ENCODE measurements at regions not wholly inside any gene's neighbourhood (a gene's known extent, or its start where the extent isn't known, plus 50 kb on each side); places are given as distances from the start of the nearest gene placed in this dataset.
A peak's percentile ranks its signal among the peaks of the same experiment; 100 is the strongest.
"Not testable (repeated sequence)": the region's sequence is repeated elsewhere in the genome, so short reads cannot be mapped to it uniquely, and the experiment has no call there.

DNA sequence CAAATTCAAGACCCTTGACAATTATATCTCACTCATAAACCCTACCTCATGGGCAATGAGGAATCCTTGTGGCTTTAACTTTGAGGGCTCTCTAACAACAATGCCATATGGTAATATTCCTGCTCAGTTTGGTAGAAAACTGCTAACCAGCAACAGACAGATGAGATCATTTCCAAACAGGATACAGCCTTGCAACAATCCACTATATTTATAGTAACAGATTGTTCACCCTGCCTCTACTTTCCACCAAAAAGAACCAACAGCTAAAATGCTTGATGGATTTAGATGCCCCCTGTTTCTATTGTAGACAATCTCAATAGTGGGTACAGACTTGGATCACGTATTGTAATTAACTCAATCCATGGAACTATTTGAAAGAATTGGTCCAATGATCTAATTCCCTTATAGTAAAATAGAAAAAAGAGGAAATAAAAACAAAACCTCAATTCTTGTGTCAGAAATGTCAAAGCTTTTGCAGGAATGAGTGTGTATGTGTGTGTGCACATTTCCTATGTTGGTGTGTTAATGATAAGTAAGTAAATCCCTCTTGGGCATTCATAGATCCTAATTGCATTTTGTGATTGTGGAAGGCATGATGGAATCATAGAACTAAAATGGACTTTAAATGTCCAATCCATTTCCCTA lies 100.0 kb upstream of the EDEM3 start:
- peak; percentile 11 for DNase-seq (ENCODE audit: low read depth)

DNA sequence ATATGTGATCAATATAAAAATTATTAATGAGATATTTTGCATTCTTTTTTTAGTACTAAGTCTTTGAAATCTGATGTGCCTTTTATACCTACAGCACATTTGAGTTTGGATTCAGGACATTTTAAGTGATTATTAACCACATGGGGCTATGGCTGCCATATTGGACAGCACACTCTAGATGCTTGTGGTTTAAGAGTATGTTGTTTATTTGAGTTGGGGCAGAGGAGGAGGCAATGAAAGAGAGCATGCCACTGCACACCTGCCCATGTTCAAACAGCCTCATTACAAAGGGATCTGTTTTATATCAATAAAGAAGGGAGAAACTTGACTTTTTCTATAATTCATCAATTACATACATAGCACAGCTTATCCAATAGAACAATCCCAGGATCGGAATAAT lies 99.4 kb upstream of the EDEM3 start:
- DNase-seq (ENCODE audit: low read depth) = no peak

DNA sequence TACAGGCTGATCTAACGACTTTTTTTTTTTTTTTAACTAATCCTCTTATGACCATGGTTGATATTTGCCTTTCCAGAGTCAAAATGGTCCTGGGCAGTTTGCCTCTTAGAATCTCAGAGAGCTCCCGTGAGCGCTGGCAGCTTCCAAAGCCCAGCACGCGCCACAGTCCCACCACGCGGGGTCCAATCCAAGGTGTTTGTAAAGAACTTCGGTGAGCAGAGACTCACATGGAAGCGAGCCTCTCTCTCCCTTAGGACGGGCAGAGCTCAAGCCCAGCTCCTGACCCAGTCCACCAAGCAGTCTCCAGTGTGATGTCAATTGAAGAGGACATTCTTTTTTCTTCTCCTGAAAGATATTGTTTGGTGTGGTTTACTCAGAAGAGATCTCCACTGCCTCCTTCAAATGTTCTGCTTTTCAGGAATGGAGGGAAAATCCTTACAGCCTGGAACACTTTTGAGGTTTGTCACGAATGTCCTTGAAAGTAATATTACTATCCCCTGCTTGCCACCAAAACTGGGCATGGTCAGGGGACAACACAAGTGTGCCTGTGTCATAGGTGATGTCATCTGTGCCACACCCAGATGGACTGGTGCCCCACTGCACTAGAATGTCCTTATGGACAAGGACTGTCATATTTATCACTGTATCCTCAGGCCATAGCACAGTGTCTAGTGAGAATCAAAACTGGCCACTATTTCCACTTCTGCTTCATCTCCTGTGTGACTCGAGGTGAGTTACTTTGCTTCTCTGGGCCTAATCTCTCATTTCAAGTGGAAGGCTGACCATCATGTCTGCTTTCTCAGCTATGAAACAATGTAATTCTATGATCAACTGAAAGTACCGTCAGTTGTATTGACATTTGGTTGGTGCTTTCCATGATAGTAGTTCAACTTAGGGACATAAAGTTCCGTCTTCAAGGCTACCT lies 97.4 kb upstream of the EDEM3 start:
- no peak for DNase-seq (ENCODE audit: low read depth)

DNA sequence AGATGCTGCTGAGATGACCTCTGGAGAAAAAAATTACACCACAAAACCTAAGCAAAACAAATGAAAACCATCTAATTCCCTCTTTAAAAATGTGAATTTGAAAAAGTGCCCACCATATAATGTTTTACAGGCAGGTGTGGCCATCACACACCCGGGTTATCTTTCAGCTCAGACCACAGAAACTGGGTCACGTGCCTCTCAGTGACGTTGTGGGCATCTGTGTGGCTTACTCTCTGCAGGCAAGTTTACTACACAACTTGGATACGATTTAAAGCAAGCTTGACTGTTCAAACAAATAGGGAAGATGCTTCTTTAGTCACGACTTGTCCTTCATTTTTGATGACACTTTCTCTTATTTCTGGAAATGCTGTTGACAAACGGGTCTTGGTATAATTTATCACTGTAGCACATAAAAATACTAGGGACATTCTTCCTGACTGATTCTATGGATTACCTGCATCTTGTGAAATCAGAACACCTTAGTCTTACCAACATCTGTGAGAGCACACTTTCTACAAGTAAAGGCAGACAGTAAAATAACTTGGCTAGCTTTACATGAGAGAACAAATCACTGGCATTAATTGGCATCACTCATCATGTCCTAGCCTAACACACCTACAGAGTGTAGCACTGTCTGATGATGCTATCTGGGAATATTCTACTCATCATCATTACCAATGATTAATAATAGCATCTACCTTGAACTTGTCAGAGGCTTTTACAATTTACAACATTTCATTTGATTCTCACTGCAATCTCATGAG lies 89.3 kb upstream of the EDEM3 start:
- peak; percentile 29 for DNase-seq (ENCODE audit: low read depth)

DNA sequence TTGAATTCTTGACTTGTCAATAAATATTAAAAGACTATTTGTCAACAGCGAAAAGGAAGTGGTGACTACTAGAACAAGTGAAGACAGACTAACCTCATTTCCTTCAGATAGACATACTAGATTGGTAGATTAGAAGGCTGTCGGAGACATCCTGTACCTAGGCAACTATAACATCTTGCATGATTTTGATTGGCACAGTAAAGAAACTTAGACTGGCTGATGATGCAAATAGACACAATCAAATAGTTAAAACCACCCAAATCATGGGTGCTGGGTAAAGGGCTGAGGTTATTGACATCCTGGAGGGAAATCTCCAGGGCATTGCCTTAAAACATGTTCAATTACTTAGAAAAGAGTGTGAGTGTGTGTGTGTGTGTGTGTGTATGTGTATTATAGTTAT lies 85.9 kb upstream of the EDEM3 start:
- DNase-seq (ENCODE audit: low read depth) = no peak

DNA sequence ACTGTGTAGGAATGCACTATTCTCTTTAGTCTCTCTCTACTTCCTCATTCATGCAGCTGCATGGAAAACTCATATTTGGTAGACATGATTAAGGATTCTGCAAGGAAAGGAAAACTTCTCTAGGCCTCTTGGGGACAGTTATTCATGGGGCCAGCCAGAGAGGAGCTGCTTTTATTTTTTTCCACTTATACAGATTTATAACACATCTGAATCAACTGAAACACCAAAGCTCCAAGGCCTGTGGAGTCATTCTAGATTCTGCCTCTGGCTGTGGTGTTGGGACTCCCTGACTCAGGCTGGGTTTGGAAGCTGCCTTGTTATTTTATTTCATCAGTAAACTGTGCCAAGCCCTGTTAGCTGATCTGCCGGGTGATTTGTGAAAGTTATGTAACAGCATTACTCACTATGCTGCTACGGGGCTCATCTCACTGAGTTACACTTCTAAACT lies 83.9 kb upstream of the EDEM3 start:
- peak; percentile 91 for DNase-seq (ENCODE audit: low read depth)

DNA sequence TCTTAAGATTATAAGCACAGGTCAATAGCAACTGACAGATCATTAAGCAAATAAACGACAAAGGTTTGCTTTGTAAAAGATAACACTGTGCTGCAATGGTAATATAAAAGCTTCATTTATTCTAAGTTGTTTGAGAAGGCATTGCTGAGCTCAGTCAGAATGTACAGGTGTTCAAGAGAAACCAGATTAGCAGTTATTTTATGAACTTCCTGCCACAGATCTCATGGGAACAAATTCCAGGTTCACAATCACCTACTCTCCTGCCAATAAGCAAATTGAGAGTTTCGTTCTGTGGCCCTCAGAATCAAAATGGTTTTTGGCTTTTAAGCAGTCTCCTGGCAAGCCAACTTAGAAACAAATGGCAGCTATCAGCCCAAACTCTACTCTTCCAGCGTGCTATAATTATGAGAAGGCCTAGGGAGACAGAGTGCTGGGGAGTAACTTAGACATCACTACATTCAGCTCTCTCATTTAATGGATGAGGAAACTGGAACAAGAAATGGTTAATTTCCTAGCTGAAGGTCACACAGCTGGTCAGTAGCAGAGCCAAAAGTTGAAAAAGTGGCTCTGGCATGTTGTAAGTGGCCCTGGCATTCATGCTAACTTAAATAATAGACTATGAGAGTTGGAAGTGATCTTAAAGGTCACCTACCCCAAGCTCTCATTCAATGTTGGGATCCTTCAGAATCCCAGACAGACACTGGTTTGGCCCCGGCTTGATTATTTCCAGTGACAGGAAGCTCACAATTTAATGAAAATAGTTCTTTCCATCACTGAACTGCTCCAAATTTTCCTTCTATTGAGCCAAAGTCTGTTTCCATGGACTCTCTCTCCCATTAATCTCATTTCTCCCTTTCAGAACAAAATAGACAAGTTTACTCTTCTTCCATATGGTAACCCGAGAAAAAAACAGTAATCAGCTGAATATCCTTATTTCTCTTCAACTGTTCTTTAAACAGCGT lies 82.6 kb upstream of the EDEM3 start:
- DNase-seq (ENCODE audit: low read depth) = no peak

DNA sequence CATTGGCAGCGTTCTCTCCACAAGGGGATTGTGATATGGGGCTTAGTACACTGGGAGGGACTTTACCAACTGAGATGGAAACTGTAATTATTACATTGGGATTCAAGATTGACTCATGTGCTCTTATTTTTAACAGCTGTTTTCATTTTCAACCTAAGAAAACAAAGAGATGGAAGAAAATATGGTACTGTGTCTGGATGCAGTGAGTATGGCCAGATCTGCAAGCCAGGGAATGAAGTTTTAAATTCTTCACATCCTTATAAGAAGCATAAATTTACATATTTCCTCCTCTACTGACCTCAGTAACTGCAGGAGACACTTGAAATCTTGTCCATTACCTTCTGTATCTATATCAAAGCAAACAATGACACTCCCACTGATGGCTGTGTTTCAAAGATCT lies 81.5 kb upstream of the EDEM3 start:
- peak; percentile 19 for DNase-seq (ENCODE audit: low read depth)

DNA sequence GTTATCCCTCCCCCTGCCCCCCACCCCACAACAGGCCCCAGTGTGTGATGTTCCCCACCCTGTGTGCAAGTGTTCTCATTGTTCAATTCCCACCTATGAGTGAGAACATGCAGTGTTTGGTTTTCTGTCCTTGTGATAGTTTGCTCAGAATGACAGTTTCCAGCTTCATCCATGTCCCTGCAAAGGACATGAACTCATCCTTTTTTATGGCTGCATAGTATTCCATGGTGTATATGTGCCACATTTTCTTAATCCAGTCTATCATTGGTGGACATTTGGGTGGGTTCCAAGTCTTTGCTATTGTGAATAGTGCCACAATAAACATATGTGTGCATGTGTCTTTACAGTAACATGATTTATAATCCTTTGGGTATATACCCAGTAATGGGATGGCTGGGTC lies 79.3 kb upstream of the EDEM3 start:
- not testable (repeated sequence) for DNase-seq (ENCODE audit: low read depth)

DNA sequence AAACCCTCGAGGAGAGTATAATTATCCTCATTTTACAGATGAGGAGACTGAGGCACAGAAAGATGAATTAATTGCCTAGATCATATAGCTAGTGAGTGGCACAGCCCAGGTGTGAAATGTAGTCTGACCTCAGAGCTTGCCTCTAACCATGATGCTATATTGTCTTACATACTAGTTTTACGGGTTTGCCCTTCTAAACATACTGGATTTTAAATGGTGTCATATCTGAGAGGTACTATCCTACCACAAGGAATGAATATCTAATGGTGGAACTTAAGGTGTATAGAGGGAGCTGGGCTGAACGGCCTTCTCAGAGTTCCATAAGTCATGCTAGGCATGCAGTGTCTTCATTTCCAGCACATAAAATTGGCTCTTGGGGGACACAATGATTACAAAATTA lies 77.9 kb upstream of the EDEM3 start:
- DNase-seq (ENCODE audit: low read depth) = no peak

DNA sequence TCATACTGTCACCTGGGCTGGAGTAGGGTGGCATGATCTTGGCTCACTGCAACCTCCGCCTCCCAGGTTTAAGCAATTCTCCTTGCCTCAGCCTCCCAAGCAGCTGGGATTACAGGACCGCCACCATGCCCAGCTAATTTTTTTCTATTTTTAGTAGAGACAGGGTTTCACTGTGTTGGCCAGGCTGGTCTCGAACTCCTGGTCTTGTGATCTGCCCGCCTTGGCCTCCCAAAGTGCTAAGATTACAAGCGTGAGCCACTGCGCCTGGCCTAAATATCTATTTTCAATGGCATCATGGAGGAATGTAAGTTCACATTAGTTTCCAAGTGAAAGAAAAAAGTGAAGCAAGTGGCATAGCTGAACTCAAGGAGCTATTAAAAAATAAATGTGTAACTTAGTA lies 74.8 kb upstream of the EDEM3 start:
- not testable (repeated sequence) for DNase-seq (ENCODE audit: low read depth)

DNA sequence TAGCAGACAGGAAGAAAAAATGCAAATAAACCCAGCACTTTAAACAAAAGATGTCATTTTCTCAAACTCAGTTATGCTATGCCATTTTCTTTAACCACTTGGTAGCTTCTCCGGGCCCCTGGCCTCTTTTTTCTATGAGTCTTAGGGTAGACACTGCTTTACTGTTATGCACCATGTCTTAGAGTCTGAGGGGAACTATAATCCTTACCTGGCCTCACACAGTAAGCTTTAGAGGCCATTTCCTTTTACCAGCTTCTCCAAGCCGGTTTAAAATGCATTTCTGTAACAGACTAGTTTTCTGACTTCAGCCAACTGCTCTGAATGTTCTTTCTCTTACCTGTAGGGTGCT lies 73.7 kb upstream of the EDEM3 start:
- no peak for DNase-seq (ENCODE audit: low read depth)

DNA sequence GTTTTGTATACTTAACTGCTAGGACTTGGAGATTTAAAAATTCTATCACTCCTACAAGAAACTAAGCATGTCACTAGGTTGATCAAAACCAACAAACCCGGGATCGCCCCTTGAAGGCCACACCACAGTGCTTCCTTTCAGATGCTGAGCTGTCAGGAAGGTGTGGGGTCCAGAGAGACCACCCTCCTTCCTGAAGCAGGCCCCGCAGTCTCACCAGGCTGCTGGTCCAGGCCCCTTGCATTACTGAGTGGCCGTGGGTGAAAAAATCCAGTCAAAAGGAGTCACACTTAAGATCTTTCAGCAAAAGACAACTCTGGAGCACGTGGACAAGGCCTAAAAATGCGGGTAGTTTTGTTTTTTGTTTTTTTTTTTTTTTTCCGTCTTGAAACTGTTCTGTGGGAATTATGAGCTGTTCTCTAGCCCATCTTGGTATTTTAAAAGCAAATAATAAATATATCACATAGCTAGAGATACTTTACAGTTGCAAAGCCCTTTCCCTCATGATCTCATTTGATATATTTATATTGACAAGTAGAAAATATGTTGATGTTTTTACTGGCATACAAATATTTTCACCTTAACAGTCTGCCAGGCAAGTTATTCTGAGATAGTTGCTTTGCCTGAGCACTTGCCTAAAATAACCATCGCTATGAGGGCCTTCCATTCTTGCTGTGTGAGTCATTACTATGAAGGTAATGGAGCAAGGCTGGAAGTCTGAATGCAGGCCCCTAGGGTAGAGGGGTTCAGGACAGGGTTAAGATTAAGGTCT lies 73.1 kb upstream of the EDEM3 start:
- DNase-seq (ENCODE audit: low read depth) = peak; percentile 22

DNA sequence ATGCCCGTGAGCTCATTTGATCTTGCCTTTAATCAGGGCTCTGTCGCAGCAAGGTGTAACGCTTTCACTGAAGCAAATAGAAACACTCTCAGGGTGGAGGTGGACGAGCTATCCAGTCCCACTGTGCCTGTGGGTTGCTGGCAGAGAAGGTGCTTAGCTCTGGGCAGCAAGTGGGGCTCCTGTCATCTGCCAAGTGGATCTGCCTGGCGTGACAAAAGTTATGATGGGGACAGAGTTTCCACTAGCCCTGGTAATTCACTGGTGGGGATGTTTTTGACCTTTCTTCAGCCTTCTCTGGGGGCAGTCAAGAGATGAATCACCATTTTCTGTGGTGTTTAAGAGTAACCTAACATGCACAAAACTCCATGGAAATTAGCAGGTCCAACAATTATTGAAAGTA lies 71.3 kb upstream of the EDEM3 start:
- DNase-seq (ENCODE audit: low read depth) = no peak

DNA sequence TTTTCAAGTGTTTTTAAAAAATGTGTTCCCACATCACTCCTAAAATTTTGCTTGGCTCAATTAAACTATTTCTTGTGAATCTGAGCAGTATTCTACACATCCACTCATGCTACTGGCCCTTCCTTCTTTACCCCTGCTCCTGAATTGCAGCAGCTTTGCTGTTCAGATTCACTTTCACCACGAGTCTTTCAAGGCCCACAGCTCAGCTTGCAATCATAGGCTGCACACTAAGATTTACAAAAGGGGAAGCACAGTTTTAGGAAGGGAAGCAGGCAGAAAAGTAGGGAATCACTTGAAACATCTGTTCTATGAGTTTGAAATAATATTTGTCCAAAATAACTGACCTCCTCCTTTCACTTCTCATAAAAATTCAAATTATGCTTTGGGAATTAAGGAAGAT lies 70.9 kb upstream of the EDEM3 start:
- no peak for DNase-seq (ENCODE audit: low read depth)

DNA sequence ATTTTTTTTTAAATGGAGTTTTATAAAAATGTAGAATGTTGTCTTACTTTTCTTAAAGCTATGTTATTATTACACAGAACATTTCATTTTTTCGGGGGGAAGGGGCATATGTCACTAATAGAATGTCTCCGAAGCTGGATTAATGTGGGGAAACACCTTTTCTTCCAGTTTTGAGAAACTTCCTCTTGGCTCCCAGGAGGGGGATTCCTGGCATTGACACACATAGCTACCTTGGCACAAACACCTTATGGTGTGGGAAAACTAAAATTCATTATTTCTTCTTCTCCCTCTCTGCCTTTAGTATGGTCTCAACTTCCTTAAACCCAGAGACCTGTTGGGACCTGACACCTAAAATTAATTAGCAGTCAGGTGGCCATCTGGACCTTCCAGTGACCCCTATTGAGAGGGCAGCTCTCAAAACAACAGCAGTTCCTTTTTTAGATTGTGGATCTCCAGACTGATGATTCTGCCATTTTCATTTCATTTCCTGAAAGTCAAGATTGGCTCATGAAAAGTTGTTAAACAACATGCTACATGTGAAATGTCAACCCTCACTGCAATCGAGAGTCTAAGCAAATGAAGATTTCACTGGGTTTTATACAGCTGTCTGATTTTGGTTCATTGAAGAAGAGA lies 70.1 kb upstream of the EDEM3 start:
- DNase-seq (ENCODE audit: low read depth) = no peak

DNA sequence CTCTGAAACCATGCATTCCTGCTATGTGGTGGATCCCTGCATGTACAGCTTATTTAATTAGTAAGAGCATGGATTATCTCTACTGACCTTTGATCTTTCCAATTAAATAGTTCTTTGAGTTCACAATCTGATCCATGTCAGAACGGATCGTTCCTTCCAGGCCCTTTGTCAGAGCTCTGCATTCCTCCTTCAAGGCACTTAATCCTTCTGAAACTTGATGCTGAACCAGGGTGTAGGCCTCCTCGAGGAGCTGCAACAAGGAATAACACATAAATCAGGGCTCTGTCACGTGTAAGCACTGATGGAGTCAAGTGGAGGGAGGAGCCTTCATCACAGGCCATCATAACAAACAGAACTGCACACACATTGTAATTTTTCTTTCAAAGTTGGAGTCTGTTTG lies 68.4 kb upstream of the EDEM3 start:
- DNase-seq (ENCODE audit: low read depth) = no peak

DNA sequence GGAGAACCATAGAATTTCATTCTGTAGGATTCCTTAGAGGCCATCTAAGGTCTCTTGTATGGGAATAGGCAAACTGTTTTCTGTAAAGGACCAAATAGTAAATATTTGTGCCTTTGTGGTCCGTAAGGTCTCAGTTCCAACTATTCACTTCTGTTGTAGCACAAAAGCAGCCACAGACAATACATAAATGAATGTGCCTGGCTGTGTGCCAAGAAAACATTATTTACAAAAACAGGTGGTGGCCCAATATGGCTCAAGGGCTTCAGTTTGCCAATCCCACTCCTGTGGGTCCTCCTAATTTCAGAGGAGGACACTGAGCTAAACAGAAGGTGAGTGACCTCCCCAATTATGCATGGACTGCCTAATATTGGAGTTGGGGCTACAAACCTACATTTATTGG lies 67.6 kb upstream of the EDEM3 start:
- DNase-seq (ENCODE audit: low read depth) = no peak

DNA sequence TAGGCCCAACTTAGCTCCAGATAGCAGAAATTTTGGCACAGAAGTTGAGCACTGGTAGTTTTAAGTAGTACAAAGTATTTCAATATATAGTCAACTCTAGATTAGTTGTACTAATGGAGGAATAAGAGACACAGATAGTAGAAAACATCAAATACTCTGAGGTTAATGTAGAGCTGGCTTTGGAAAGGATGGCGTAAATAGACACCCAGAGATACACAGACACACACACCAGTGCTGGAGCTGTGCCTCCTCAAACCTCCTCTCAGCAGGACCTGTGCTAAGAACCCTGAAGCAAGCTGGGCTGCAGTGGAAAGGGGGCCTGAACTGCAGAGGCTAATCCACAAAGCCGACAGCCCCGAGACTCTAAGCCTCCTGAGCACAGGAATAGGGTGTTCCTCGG lies 67.0 kb upstream of the EDEM3 start:
- DNase-seq (ENCODE audit: low read depth) = no peak

DNA sequence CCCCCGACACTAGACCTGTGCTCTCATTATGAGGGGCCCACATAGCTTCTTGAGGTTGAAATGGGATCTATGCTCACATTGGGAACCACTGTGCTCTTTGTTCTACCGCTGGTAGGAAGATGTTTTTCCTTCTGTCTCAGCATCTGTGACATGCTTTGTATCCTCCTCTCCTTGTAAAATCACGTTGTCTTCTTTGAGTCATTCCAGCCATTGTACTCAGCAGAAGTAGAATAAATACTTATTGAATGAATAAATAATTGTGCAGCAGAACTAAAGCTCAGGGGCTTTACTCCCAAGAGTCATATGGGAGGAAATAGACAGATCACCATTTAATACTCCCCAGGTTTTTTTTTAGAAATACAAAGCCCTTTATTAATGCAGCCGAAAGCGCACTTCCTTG lies 66.3 kb upstream of the EDEM3 start:
- DNase-seq (ENCODE audit: low read depth) = no peak

Data from LHCN-M2 (cell line).